Ovary (tissue), 3 donors: ENCODE measurements at regions not wholly inside any gene's neighbourhood (a gene's known extent, or its start where the extent isn't known, plus 50 kb on each side); places are given as distances from the start of the nearest gene placed in this dataset.

ENCODE experiments used
- EP300 ChIP-seq: sonication (generic); formaldehyde crosslinking; IDR thresholded peaks from one replicate; pipeline ENCODE4 v1.6.1; 2017; ENCODE audit warnings: antibody characterized with exemption
- POLR2A ChIP-seq: fragments of 450-650 bp; IDR thresholded peaks from one replicate; pipeline ENCODE4 v1.6.1; 2017; ENCODE audit warnings: antibody characterized with exemption, mild to moderate bottlenecking, moderate library complexity
- TF ChIP-seq, protein P1 (sequence below), 3 donors: fragments of 450-650 bp in 2 of 3; fragments of 200-600 bp in 1 of 3; IDR thresholded peaks; one replicate each; pipeline versions ENCODE4 v1.5.1 to v1.8.0; 2016 to 2022; ENCODE audit warnings: antibody characterized with exemption in 3 of 3, mild to moderate bottlenecking in 1 of 3
- donor health status: DM: no; HTN: no; CAD: no.

- TF ChIP-seq, protein P1, sequence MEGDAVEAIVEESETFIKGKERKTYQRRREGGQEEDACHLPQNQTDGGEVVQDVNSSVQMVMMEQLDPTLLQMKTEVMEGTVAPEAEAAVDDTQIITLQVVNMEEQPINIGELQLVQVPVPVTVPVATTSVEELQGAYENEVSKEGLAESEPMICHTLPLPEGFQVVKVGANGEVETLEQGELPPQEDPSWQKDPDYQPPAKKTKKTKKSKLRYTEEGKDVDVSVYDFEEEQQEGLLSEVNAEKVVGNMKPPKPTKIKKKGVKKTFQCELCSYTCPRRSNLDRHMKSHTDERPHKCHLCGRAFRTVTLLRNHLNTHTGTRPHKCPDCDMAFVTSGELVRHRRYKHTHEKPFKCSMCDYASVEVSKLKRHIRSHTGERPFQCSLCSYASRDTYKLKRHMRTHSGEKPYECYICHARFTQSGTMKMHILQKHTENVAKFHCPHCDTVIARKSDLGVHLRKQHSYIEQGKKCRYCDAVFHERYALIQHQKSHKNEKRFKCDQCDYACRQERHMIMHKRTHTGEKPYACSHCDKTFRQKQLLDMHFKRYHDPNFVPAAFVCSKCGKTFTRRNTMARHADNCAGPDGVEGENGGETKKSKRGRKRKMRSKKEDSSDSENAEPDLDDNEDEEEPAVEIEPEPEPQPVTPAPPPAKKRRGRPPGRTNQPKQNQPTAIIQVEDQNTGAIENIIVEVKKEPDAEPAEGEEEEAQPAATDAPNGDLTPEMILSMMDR (IDR thresholded peaks at IDR 0.05), result no peak
- no peak for TF ChIP-seq EP300
- TF ChIP-seq POLR2A, result no peak
Measured at GRCh38 chr2:177053716-177054115, 158.9 kb upstream of the HNRNPA3 start.
